OCI-M1 (cell line): ENCODE measurements at regions not wholly inside any gene's neighbourhood (a gene's known extent, or its start where the extent isn't known, plus 50 kb on each side); places are given as distances from the start of the nearest gene placed in this dataset.

Source experiments
- DNase-seq: peaks from one replicate; lab custom pipeline; 2025; lab: John Stamatoyannopoulos, UW

DNA sequence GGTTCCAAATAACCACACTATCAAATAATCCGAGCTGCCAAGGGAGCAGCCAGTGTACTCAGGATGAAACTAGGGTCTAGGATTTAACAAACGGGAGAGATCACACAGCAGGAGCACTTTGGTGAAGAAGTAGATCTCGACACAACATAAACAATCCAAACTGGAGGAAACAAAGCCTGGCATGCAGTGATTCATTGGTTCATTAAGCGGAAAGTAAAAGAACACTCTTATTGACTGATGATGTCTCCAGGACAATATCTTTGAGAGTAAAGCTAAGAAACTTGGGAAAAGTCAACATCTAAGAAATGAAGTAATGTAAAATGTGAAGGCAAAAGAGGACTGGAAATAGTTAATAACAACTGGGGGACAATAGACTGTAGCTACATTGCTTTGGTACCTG lies 1478.3 kb upstream of the CDH9 start:
- no peak for DNase-seq

DNA sequence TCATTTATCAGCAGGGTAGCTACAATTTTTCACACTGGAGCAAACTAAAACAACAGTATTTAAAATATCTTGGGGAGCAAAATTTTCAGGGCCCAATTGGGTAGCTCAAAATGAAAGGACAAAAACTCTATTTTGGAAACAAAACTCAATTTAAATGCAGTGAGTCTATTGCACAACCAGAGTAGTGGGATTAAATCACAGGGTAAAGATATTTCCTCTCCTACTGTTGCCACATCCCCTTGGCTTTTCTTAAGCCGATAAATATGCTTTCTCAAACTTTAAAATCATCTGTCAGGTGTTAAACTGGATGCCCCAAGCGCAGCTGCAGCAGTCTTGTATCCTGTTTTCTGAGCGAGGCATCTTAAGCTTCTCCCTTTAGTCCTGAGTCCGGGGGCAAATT lies 1474.3 kb upstream of the CDH9 start:
- DNase-seq, result no peak

DNA sequence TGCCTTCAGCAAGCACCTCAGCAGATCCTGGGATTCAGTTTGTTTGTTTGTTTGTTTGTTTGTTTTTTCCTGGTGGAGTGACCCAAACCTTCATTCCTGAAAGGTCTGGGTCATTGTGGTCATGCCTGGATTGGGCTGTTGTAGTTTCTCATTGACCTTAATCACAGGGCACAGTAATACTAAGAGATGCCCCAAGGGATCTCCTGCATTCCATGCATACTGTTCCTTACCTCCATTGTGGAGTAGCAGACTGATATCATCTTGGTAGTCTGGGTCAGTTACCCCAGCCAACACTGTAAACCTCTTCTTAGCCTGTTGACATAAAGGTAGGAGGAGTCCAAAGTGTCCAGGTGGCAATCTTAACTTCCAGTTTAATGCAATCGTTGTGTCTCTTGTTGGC lies 1466.7 kb upstream of the CDH9 start:
- no peak for DNase-seq

DNA sequence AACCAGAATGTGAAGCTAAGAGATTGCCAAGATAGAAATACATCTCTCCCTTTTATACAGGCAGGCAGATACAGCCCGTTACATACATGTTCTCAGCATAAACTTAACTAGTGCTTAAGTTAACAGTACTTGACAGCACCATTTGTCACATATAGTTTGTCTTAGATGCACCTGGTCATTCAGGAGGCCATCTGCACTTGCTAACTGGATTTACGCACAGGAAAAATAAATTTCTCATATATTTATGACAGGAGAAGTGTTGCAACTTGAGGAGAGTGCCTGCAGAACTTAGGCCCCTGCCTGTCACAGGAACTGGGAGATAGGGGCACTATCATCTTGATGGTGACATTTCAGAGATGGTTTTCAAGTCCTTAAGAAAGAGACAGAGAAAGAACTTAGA lies 1462.1 kb upstream of the CDH9 start:
- DNase-seq, result no peak

DNA sequence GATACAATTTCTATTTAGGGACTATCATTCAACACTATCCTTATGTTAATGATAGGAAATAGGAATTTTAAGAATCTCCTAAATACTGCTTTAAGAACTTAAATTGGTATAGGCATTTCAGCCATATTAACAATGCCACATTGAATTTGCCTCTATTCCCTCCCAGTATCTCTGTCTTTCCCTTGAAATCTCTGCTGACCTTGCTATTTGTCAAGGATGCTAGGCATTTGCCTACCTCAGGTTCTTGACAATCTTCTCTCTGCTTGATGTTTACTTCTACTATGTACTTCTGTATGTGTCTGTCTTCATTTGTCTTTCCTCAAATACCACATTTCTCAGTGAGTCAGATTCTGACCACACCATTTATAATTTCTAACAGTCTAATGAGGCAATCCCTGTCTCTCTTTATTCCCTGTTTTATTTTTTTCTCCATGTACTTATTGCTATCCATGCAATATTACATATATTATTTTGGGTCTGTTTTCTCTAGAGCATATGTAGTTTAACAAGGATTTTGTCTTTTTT lies 1461.4 kb upstream of the CDH9 start:
- DNase-seq, result no peak

DNA sequence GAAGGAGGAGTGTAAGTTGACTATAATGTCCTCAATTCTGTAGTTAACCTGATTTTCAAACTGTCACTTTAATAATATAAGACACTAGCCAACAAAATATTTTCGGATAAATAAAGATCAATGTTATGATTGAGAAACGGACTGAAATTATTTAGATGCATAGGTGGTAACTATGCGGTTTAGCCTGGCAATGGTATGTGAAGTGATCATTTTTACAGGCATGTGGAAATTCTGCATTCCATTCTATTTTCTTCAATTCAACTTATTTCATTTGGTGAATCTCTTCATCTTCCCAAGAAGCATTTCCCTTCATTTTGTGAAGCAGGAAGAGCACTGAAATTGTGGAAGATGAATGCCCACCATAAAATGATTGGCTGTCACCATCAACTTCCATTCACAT lies 1457.5 kb upstream of the CDH9 start:
- DNase-seq, result no peak

DNA sequence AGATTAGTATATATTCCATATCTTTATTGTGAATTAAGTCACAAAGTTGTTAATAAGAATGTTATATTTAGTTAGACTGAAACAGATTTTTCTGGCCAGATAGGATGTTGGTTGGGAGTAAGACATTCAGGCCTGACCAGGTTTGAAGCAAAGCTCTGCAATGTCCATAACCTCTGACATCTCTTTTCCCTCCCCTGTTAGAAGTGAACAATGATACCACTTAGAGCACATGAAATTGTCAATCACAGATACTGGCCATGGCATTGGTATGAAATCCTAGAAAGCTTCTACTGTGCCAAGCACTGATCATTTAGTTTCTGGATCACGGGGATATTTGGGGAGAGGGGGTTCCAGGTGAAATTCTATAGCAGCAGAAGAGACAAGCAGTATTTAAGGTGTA lies 1455.1 kb upstream of the CDH9 start:
- DNase-seq, result no peak

DNA sequence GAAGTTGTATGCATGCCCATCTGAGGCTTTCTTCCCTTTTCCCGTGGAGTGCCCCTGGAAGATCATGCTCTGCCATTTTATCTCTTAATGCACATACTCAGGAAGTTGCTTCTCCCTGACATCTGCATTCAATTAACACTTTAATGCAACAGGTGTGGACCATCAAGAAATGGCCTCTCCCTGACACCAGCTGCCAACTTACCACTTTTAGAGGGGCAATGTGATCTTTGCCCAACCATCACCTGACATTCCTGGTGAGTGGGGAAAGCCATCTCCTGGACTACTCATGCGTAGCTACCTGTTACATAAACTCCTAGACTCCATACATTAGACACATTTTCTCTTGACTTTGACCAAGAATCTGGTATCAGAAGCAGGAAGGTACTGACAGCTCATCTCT lies 1450.4 kb upstream of the CDH9 start:
- no peak for DNase-seq

DNA sequence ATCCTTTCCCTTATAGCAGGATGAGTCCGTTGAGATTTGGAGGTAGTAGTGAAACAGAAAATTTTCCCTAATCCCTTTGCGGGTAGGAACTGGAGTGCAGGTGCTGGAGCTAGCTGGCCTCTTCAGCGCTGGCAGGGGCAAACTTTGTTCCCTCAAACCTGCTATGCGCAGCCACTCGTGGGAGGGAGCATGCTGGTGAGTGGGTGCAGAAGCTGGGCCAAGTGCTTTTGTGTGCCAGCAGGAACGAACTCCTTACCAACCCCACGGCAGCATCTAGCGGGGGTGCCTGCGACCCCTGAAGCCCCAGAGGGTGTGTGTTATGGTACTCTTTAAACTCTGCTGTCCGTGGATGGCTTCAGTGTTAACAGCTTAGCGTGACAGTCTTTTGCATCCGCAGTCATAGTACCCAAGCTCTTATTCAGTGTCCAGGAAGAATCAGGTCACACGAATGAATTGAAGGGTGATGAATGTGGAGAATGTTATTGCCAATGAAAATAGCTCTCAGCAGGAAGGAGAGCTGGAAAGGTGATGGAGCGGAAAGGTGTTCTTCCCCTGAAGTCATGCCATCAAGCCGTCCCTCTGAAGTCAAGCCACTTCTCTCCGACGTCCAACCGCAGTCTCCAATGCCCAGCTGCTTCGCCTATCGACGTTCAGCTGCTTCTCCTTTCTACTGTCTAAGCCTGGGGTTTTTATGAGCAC lies 1445.1 kb upstream of the CDH9 start:
- no peak for DNase-seq

DNA sequence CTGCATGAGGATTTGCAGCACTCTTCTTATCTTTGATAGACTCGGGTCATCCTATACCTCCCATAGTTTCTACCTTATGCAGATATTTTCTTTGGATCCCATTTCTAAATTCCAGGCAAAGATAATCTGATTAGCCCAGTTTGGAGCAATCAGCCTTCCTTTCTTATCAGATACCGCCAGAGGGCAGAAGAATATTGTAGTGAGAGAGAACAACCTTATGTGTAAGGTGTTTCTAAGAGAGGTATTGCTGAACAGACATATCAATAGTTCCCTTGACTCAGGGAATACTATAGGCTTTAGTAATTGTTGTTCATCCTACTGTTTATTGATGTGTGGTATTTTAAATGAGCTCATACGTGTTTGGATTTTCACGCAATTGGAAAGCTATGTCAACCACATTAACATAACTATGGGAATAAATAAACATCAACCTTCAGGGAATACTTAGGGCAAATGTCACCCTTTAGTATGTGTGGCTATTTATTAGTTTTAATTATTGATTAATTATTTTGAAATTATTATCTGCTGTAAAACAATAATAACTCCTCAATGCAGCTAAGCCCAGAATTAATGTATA lies 1435.2 kb upstream of the CDH9 start:
- peak; percentile 3 for DNase-seq

DNA sequence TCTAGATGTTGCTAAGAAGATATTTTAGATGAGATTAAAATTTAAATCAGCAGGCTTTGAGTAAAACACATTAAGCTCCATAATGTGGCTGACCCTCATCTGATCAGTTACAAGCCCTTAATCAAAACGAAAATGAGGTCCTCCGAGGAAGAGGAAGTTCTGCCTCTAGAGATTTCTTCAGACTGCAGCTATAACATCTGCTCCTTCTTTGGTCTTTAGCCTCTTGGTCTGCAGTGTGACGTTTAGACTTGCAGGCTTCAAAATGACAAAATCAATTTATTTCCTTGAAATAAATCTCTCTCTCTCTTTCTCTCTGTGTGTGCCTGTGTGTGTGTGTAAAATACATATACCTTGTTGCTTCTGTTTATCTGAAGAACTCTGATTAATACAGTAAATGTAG lies 1429.8 kb upstream of the CDH9 start:
- DNase-seq, result peak; percentile 63

DNA sequence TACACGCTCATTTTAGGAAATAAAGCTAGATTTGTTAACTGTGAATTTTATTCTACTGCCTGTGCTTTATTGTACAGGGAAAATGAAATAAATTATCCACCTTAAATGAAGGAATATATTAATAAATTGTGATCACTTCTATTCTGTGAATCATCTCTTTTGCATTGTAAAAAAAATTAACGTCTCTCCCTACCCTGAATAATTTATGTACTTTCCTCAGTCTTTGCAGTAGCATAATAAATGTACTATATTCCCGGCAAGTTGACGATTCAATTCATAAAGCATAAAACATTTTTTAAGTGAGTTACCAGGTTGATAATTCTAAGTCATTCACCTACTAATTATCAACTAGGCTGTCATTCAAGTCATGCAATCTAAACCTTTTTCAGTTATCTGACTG lies 1425.3 kb upstream of the CDH9 start:
- no peak for DNase-seq

DNA sequence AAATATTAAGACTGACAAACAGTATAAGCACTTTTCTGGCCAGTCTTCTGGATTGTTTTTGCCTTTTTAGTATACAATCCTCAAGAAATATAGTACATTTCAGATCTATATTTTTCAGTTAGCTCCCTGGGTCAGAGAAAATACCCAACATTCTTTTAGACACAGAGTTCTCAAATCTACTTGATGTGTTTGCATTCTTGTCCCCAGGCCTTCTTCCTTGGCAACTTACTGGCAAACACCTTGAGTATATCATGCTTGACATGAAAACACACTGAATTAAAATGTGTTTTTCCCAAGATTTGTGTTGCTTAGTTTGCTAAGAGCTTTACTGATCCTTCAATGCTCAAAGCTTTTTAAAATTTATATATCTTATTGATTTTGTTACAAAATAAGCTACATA lies 1413.1 kb upstream of the CDH9 start:
- no peak for DNase-seq

DNA sequence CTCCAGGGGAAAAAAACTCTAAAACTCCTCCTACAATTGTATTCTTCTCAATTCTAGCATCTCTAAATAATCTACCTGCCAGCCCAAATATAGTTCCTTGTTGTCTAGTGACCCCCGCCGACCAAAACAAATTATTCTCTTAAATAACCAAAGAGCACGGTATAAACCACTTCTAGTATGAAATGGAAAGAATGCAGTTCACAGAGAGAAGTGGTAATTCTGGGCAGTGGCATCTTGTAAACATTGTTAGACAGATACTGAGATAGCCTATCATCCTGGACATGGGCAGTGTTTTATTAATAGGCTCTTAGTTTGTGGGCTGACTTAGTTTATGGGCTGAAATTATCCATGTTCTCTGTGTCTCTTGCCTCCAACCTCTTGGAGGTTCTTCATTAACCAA lies 1412.6 kb upstream of the CDH9 start:
- no peak for DNase-seq

DNA sequence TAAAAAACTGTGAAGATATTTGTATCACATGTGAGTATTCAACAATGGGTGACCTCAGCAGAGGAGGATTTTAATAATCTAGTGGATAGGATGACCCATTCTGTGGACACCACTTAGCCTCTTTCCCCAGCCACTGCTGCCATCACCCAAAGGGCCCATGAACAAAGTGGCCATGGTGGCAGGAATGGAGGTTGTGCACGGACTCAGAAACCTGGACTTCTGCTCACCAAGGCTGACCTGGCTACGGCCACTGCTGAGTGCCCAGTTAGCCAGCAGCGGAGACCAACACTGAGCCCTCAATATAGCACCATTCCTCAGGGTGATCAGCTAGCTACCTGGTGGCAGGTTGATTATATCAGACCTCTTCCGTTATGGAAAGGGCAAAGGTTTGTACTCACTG lies 1410.4 kb upstream of the CDH9 start:
- no peak for DNase-seq

DNA sequence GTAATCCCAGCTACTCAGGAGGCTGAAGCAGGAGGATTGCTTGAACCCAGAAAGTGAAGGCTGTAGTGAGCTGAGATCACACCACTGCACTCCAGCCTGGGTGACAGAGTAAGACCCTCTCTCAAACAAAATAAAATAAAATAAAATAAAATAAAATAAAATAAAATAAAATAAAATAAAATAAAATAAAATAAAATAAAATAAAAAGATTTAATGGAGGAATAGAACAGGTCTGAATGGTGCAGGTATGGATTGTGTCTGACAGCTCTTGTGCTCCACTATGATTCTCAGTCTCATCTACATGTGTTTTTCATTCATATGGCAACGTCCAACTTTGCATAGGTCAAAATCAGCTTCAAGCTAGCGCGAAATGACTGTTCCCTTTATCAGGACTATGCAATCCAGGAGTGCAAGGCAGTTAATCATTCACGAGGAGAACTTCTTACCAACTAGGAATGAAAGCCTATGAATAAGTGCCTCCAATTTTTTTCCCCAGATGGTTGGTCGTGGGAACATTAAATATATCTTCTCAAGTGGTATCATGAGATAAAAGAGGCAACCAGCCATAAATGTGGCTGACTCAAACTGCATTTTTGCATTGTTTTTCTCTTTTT lies 1392.3 kb upstream of the CDH9 start:
- DNase-seq, result no peak

DNA sequence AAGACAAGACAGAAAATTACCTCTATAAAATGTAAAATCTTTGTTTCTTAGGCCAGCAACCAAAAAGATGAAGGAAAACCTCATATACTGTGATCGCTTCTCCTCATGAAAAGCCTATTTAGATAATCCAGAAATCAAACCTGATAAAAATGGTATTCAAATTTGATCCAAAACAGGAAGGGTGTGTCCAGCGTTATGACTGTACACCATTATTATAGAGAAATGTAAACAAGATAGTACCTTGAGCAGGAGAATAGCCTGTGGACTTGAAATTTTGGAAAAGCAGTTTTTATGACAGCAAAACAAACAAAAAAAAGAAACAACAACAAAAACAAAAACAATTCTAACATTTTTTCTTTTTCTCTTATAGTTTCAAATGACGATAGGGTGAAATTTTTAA lies 1382.8 kb upstream of the CDH9 start:
- DNase-seq, result no peak

DNA sequence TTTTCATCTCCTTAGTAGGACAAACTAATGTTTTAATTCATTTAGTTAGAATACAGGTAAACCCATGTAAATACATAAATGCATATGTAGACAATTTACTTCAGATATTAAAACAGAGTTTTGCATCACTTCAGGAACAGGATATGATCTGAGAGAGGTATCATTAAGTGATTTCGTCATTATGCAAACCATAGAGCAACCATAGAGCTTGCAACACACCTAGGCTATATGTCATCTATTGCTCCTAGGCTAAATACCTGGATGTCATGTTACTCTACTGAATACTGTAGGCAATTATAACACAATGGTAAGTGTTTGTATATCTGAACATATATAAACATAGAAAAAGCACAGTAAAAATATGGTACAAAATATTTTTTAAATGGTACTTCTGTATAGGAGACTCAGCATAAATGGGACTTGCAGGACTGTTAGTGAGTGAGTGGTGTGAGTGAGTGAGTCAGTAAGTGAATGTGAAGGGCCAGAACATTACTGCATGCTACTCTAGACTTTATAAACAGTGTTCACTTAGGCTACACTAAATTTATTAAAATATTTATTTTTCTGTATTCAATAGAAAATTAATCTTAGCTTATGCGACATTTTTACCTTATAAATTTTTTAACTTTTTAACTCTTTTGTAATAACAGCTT lies 1377.5 kb upstream of the CDH9 start:
- no peak for DNase-seq

DNA sequence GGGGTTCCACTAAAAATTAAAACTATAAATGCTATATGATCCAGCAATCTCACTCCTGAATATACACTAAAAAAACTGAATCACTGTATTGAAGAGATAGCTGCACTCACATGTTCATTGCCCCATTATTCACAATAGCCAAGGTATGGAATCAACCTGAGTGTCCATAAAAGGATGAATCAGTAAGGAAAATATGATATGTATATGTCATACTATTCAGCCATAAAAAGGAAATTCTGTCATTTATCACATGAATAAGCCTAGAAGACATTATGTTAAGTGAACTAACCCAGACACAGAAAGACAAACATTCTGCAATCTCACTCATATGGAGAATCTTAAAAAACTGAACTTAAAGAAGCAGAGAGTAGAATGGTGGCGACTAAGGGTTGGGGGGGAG lies 1376.2 kb upstream of the CDH9 start:
- DNase-seq, result no peak

DNA sequence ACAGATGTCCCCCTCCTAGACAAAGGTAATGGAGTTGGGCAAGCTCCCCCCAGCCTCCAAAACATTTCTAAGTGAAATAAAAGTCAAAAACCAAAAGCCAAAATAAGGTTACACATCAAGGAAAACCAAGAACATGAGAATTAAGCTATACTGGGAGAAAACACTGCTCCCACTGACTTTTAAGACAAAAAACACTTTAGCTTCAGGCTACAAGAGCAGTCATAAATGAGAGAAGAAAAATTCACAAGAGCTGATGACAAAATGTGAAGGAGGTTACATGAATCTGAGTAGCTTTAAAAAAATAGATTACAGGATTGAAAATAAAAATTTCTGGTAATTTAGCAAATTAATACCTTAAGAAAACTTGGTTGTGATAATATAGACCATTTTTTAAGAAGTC lies 1370.3 kb upstream of the CDH9 start:
- no peak for DNase-seq

DNA sequence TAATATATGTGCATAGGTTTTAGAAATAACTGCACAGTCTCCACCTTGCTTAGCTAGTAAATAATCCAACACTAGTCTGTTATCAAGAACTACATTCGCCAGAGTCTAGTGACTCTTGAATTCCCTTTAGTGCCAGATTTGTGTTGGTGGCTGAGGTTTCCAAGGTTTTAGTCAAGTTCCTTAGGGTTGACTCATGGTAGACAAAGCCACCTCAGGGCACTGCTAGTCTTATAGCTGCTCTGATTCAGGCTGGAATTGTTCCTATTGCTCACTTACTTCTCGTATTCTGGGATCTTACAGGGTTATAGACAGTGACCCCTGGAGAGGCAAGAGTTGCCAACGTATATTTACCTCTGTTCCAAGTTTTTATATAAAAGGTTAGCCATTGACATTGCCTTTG lies 1369.8 kb upstream of the CDH9 start:
- DNase-seq, result no peak

DNA sequence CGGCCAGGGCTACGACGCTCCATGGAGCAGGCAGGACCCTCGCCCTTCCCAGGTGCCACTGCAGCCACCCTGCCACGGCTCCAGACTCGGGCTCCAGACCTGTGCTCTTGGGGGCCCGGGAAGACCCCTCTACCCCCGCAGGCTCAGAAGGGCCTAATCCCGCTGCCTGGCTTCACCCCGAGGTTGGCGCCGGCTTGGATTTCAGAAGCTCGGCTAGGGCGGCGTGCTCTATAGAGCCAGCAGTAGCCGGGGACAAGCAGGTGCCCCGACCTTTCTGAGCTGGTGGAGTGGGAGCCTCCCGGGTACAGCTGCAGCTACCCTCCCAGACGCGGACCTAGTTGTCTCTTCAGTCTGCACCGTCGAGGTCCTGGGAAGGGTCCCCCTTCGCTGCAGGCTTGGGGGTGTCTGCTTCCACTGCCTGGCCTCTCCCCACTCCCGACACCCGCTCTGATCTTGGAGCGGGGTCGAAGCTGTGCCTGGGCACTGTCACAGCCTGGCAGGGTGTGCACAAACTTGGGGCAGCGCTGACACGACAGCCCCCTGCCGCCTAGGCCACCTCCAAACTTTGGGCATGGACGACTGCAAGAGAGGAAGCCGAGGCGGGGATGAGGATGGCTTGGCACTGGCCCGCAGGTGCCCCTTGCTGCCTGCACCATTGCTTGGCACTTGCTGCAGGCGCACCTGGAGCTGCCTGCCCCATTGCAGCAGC lies 1366.1 kb upstream of the CDH9 start:
- no peak for DNase-seq

DNA sequence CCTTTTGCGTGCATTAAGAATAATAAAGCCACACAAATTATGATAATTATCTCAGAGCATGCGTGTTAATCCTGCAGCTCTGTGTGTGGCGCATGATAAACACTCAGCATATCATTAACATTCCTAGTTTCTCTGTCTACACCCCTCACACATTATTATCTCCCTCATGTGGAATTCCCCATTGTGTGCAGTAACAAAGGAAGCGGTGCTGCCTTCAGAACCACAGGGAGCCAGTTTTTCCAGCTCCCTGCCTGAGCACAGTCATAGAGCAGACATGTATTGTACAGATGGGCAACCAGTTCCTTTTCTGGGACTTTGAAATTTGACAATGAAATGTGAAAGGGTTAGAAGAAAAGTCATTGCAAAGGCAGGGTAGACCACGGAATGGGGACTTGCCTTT lies 1365.5 kb upstream of the CDH9 start:
- no peak for DNase-seq
